GM12891 (cell line): ENCODE measurements at regions not wholly inside any gene's neighbourhood (a gene's known extent, or its start where the extent isn't known, plus 50 kb on each side); places are given as distances from the start of the nearest gene placed in this dataset.
"Not testable (repeated sequence)": the region's sequence is repeated elsewhere in the genome, so short reads cannot be mapped to it uniquely, and the experiment has no call there.

Source experiments
- PAX5 ChIP-seq: IDR thresholded peaks from 2 replicates; pipeline ENCODE4 v1.6.1; 2011; ENCODE audit warnings: low read length, moderate library complexity, mild to moderate bottlenecking; ENCODE audit not compliant: insufficient read depth, severe bottlenecking
- POLR2A ChIP-seq: IDR thresholded peaks from 2 replicates; pipeline ENCODE4 v1.6.1; 2011; ENCODE audit warnings: low read depth, low read length, control low read depth
- POLR2AphosphoS5 ChIP-seq: IDR thresholded peaks from 2 replicates; pipeline ENCODE4 v1.6.1; 2011; ENCODE audit warnings: low read depth, low read length, control low read depth
- POU2F2 ChIP-seq: IDR thresholded peaks from 2 replicates; pipeline ENCODE4 v1.6.1; 2011; ENCODE audit warnings: low read depth, mild to moderate bottlenecking, control low read depth, low read length, moderate library complexity
- SPI1 ChIP-seq: IDR thresholded peaks from 2 replicates; pipeline ENCODE4 v1.6.1; 2011; ENCODE audit warnings: low read depth, low read length, control low read depth
- TAF1 ChIP-seq: IDR thresholded peaks from 2 replicates; pipeline ENCODE4 v1.6.1; 2011; ENCODE audit warnings: low read depth, low read length, control low read depth

- TF ChIP-seq POLR2A, POLR2AphosphoS5, TAF1, SPI1, POU2F2, PAX5: not testable (repeated sequence)
Observed at GRCh38 chr1:37380546-37380945, 93.8 kb upstream of the ZC3H12A start.
